ENCODE measurements at regions not wholly inside any gene's neighbourhood (a gene's known extent, or its start where the extent isn't known, plus 50 kb on each side); places are given as distances from the start of the nearest gene placed in this dataset.

- TF ChIP-seq, protein P1, sequence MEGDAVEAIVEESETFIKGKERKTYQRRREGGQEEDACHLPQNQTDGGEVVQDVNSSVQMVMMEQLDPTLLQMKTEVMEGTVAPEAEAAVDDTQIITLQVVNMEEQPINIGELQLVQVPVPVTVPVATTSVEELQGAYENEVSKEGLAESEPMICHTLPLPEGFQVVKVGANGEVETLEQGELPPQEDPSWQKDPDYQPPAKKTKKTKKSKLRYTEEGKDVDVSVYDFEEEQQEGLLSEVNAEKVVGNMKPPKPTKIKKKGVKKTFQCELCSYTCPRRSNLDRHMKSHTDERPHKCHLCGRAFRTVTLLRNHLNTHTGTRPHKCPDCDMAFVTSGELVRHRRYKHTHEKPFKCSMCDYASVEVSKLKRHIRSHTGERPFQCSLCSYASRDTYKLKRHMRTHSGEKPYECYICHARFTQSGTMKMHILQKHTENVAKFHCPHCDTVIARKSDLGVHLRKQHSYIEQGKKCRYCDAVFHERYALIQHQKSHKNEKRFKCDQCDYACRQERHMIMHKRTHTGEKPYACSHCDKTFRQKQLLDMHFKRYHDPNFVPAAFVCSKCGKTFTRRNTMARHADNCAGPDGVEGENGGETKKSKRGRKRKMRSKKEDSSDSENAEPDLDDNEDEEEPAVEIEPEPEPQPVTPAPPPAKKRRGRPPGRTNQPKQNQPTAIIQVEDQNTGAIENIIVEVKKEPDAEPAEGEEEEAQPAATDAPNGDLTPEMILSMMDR (IDR thresholded peaks at IDR 0.05): no peak
- no peak for TF ChIP-seq EP300 (IDR thresholded peaks at IDR 0.05; ENCODE audit: borderline replicate concordance in 1 of 2, low read depth in 1 of 2, low read length in 1 of 2)
- no peak for TF ChIP-seq TAF1 (IDR thresholded peaks at IDR 0.05; ENCODE audit: borderline replicate concordance, low read depth, low read length)
- TF ChIP-seq POLR2AphosphoS5 (IDR thresholded peaks at IDR 0.05; ENCODE audit: low read depth, low read length): no peak
- no peak for TF ChIP-seq FOXM1 (IDR thresholded peaks at IDR 0.05; ENCODE audit: low read depth)
- TF ChIP-seq, protein P2, sequence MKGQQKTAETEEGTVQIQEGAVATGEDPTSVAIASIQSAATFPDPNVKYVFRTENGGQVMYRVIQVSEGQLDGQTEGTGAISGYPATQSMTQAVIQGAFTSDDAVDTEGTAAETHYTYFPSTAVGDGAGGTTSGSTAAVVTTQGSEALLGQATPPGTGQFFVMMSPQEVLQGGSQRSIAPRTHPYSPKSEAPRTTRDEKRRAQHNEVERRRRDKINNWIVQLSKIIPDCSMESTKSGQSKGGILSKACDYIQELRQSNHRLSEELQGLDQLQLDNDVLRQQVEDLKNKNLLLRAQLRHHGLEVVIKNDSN (IDR thresholded peaks at IDR 0.05; ENCODE audit: borderline replicate concordance, low read depth): no peak
- TF ChIP-seq RAD21 (IDR thresholded peaks at IDR 0.05; ENCODE audit: low read length): no peak
- TF ChIP-seq MXI1 (IDR thresholded peaks at IDR 0.05; ENCODE audit: low read depth, low read length): no peak
- no peak for TF ChIP-seq JUND (IDR thresholded peaks at IDR 0.05)
These were observed 55.7 kb downstream of the RTL6 start for GRCh38 chr22:44442186-44442815.

All from SK-N-SH (cell line).